GM12865 (cell line): ENCODE measurements at regions not wholly inside any gene's neighbourhood (a gene's known extent, or its start where the extent isn't known, plus 50 kb on each side); places are given as distances from the start of the nearest gene placed in this dataset.
A peak's percentile ranks its signal among the peaks of the same experiment; 100 is the strongest.

Experiments
- DNase-seq: peaks from one replicate; pipeline ENCODE4 v3.0.0; 2010; ENCODE audit warnings: low read depth
- H3K4me3 ChIP-seq: 2 replicates; pipeline ENCODE4 v1.5.1; 2011; ENCODE audit warnings: mild to moderate bottlenecking, low read depth, low read length, control low read depth
- TF ChIP-seq, protein P1 (sequence below): IDR thresholded peaks from 2 replicates; pipeline ENCODE4 v1.5.1; 2011; ENCODE audit warnings: low read length, control low read depth, low read depth, inconsistent platforms; ENCODE audit not compliant: insufficient read depth; ENCODE audit errors: missing control alignments

DNA sequence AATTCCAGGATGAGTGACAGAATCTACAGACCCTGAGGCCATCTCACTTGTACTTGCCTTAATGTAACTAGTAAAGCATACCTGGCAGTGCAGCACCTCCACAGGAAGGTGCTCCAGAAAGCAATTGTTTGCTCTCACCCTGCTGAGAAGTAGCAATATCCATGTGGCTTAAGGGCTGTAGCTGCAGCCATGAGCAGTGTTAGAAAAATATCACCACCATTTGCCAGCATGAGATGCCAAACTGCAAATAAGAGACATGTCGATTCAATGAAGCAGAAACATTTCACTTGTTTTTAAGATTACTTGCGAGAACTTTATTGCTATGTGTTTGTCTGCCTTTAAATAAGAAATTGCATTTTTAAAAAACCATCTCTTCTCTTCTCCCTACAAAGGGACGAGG lies 151.5 kb downstream of the PRL start:
- no peak for DNase-seq
- TF ChIP-seq, protein P1, sequence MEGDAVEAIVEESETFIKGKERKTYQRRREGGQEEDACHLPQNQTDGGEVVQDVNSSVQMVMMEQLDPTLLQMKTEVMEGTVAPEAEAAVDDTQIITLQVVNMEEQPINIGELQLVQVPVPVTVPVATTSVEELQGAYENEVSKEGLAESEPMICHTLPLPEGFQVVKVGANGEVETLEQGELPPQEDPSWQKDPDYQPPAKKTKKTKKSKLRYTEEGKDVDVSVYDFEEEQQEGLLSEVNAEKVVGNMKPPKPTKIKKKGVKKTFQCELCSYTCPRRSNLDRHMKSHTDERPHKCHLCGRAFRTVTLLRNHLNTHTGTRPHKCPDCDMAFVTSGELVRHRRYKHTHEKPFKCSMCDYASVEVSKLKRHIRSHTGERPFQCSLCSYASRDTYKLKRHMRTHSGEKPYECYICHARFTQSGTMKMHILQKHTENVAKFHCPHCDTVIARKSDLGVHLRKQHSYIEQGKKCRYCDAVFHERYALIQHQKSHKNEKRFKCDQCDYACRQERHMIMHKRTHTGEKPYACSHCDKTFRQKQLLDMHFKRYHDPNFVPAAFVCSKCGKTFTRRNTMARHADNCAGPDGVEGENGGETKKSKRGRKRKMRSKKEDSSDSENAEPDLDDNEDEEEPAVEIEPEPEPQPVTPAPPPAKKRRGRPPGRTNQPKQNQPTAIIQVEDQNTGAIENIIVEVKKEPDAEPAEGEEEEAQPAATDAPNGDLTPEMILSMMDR: no peak

DNA sequence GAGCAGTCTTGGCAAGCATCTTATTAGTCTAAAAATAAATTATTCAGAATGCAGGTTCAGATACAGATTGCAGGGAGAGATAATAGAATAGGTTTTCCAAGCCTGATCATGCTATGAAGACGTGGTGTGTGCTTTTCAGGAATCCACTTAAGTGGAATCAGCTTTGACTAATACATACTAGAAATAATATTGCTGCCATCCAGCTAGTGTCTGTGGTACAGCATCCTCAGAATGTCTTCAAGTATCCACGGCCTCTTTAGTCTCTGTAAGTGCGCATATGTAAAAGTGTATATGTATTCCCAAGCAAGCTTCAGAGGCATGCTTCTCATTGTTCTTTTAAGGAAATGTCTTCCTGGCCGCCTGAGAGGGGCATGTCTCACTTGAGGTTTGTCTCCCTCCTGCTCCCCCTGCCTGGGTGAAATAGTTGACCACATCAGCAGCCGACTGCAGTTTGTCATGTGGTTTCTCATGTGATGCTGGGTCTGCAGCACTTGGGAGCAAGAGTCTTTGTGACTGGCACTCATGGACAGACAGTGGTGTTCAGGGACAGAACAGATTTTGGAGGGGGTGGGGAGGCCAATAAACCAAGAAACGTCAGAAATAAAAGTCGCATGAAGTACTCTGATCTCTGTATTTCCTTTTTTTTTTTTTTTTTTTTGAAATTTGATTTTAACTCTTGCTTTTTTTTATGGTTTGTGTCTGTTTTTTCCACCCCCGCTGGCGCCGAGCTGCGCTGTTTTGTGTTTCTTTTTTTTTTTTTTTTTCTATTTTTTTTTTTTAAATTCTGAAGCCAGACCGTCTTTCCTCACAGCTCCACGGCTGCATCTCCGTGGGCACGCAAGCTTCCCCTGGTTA lies 150.8 kb downstream of the PRL start:
- no peak for DNase-seq
- TF ChIP-seq, protein P1: no peak
- no peak overlapping the region for H3K4me3 ChIP-seq

More for the DNA sequence above, 151.5 kb downstream of the PRL start:
- no peak overlapping the region for H3K4me3 ChIP-seq

DNA sequence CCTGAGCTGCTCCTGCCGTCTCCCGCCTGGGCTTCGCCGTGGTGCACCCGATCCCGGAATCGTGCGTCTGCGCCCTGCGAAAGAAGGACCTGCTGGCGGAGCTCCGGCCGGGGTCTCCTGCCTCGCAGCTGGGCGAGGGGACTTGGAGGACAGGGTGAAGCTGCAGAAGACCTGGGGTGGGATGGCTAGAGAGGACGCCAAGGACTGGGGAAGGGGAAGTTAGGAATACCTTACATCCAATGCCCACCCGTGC lies 150.2 kb downstream of the PRL start:
- TF ChIP-seq, protein P1: no peak
- no peak overlapping the region for H3K4me3 ChIP-seq
- no peak for DNase-seq

DNA sequence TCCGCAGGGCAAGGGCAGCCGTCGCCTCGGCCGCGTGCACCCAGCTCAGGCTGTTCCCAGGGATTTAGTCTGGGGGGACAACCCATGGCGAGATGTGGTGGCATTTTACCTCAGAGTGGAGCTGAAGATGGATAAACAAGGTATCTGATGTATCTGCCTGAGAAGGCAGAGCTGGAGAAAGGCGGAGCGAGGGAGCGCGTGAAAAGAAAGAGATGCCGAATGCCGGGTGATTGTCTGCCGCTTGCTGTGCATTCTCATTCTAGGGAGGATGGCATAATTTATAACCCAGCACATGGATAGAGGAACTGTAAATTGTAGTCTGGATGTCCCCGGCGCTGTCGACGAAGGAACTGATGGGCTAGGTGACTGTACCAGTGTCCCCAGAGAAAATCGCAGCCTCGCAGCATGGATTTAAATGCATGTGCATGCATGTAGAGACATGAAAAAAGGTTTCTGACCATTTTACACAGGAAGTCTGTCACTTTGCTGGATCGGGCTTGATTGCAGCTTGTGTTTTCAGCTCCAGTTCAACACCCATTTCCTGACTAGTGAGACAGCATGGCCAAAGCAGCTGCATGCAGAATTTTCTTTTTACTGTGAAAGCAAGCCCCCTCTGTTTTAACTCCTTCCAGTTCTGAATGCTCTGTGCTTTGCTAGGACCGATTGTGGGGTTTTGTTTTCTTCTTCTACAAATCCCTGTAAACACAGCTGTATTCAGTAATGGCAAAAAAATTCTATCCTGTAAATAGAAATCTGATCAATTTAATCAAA lies 149.7 kb downstream of the PRL start:
- DNase-seq: peak; percentile 26
- TF ChIP-seq, protein P1: no peak
- no peak overlapping the region for H3K4me3 ChIP-seq

DNA sequence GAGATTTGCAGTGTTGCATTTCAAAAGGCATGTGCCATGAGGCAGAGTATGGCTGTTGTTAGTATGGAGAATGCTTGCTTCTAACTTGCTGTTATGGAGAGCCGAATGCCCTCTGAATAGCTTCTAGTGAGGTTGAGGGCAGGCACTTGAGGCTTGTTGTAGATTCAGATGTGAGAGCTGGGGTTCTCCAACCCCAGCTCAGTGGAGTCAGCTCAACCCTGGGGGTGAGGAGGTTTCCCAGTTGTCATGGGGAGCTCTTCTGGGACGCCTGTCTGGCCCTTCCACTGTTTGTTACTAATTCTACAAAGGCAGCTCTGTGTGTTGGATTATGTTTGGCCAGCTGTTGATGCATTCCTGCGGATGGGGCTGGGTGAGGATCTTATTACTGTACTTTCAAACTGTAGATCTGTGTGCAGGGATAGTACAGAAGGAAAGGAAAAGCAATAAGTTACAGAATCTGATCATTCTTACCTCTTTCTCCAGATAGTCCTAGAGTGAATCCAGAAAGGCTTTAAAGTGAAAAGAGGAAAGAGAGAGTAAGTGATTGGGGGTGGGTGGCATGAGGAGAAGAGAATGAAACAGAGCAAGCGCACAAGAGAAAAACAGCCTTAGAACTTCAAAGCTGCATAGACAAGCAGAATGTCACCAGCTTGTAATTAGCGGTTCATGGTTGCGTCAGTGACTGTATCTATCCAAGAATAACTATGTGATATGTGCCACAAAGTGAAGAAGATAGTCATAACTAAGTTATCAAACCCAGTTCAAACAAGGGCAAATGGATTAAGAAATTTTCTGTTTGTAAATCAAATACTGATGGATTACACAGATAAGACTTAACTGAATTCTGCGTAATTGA lies 148.7 kb downstream of the PRL start:
- DNase-seq: no peak
- no peak overlapping the region for H3K4me3 ChIP-seq
- TF ChIP-seq, protein P1: no peak

DNA sequence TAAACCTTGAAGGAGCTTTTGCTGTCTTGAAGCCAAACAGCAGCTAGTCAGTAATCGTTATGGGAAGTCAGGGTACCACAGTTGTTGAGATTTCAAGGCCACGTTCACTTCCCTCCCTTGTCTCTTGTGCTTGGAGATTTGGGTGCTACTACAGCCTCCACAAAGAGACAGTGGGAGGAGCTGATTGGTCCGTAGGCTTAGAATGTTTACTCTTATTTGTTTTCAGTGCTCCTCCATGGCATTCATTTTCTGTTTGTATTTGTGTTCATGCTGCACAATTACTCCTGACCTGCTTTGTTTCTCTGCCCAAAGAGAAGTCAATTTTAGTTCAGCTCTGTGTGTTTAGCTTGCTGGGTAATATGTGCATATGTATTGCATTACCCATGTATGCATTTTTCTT lies 147.7 kb downstream of the PRL start:
- DNase-seq: no peak
- no peak overlapping the region for H3K4me3 ChIP-seq
- TF ChIP-seq, protein P1: no peak
